H4 (cell line): ENCODE measurements at regions not wholly inside any gene's neighbourhood (a gene's known extent, or its start where the extent isn't known, plus 50 kb on each side); places are given as distances from the start of the nearest gene placed in this dataset.

Experiments used
- DNase-seq: peaks from one replicate; pipeline ENCODE4 v3.0.0-alpha.2; 2015; ENCODE audit warnings: low spot score

- DNase-seq, result peak; percentile 19
These were observed 145.9 kb downstream of the CARTPT start for GRCh38 chr5:71864730-71865601.

- DNase-seq, result no peak
These were observed 146.7 kb downstream of the CARTPT start for GRCh38 chr5:71865665-71866320.

- no peak for DNase-seq
These were observed 153.3 kb downstream of the CARTPT start for GRCh38 chr5:71872311-71872864.

- DNase-seq, result no peak
These were observed 154.1 kb downstream of the CARTPT start for GRCh38 chr5:71873191-71873591.

- DNase-seq, result no peak
These were observed 155.4 kb downstream of the CARTPT start for GRCh38 chr5:71874521-71874920.

GRCh38 chr5:71877511-71877910, 158.4 kb downstream of the CARTPT start:
- DNase-seq, result no peak

- no peak for DNase-seq
These were observed 161.5 kb downstream of the CARTPT start for GRCh38 chr5:71880536-71880935.

GRCh38 chr5:71882826-71883741, 164.0 kb downstream of the CARTPT start:
- peak; percentile 52 for DNase-seq

GRCh38 chr5:71883742-71884103, 164.6 kb downstream of the CARTPT start:
- no peak for DNase-seq

GRCh38 chr5:71884926-71885325, 165.9 kb downstream of the CARTPT start:
- no peak for DNase-seq

- DNase-seq, result no peak
These were observed 167.3 kb downstream of the CARTPT start for GRCh38 chr5:71886406-71886805.

- DNase-seq, result peak; percentile 88
These were observed 168.6 kb downstream of the CARTPT start for GRCh38 chr5:71887680-71888079.

GRCh38 chr5:71891406-71891805, 172.3 kb downstream of the CARTPT start:
- no peak for DNase-seq

GRCh38 chr5:71891856-71892255, 172.8 kb downstream of the CARTPT start:
- DNase-seq, result no peak

GRCh38 chr5:71892641-71893365, 173.7 kb downstream of the CARTPT start:
- no peak for DNase-seq

- no peak for DNase-seq
These were observed 174.4 kb downstream of the CARTPT start for GRCh38 chr5:71893451-71893850.

- DNase-seq, result no peak
These were observed 175.0 kb downstream of the CARTPT start for GRCh38 chr5:71894091-71894490.

- no peak for DNase-seq
These were observed 176.5 kb downstream of the CARTPT start for GRCh38 chr5:71895546-71895945.

- DNase-seq, result no peak
These were observed 180.8 kb downstream of the CARTPT start for GRCh38 chr5:71899865-71900342.

- no peak for DNase-seq
These were observed 184.7 kb downstream of the CARTPT start for GRCh38 chr5:71903808-71904207.

GRCh38 chr5:71904852-71905251, 185.8 kb downstream of the CARTPT start:
- DNase-seq, result no peak
